A673 (cell line): ENCODE measurements at regions not wholly inside any gene's neighbourhood (a gene's known extent, or its start where the extent isn't known, plus 50 kb on each side); places are given as distances from the start of the nearest gene placed in this dataset.
A peak's percentile ranks its signal among the peaks of the same experiment; 100 is the strongest.

Source experiments
- BruUV-seq: library from RNA; stranded (reverse); fragments of 400-500 nt; replicated peaks from 2 replicates; lab custom pipeline; 2021; lab: Mats Ljungman, UMichigan
- CTCF ChIA-PET: fragments of 300-600 bp; sonication (Branson Sonifier 250); formaldehyde crosslinking; loops from one replicate; lab custom pipeline; 2022; ENCODE audit warnings: antibody characterized with exemption; lab: Charles Lee
- POLR2A ChIA-PET: fragments of 300-600 bp; sonication (Branson Sonifier 250); formaldehyde crosslinking; loops from one replicate; lab custom pipeline; 2022; ENCODE audit warnings: antibody characterized with exemption; ENCODE audit not compliant: low non-redundant PET; lab: Charles Lee
- DNase-seq: peaks from one replicate; pipeline ENCODE4 v3.0.0-alpha.2; 2015; ENCODE audit warnings: low spot score
- H3K27ac ChIP-seq: fragments of 200-600 bp; sonication (generic); 2 replicates; pipeline ENCODE4 v1.5.1; 2016; ENCODE audit warnings: mixed run types, low read depth, mild to moderate bottlenecking, mixed read lengths, antibody characterized with exemption, low read length; ENCODE audit not compliant: poor library complexity, severe bottlenecking
- H3K27me3 ChIP-seq: fragments of 200-600 bp; sonication (generic); replicated peaks from 2 replicates; pipeline ENCODE4 v1.6.1; 2017; ENCODE audit warnings: mixed run types, low read depth, mild to moderate bottlenecking, mixed read lengths, antibody characterized with exemption, low read length; ENCODE audit not compliant: insufficient read depth, poor library complexity
- H3K36me3 ChIP-seq: fragments of 200-600 bp; sonication (generic); 2 replicates; pipeline ENCODE4 v1.6.1; 2016; ENCODE audit warnings: mixed run types, mild to moderate bottlenecking, mixed read lengths, antibody characterized with exemption, low read length; ENCODE audit not compliant: insufficient read depth, poor library complexity, severe bottlenecking
- H3K4me1 ChIP-seq: fragments of 200-600 bp; sonication (generic); 2 replicates; pipeline ENCODE4 v1.6.1; 2017; ENCODE audit warnings: mixed run types, mild to moderate bottlenecking, mixed read lengths, antibody characterized with exemption, low read length; ENCODE audit not compliant: insufficient read depth, poor library complexity, severe bottlenecking
- H3K4me3 ChIP-seq: fragments of 200-600 bp; sonication (generic); 2 replicates; pipeline ENCODE4 v1.5.1; 2016; ENCODE audit warnings: low read depth, mixed run types, mild to moderate bottlenecking, mixed read lengths, low read length; ENCODE audit not compliant: poor library complexity, severe bottlenecking
- H3K9me3 ChIP-seq: fragments of 200-600 bp; sonication (generic); 2 replicates; pipeline ENCODE4 v1.6.1; 2016; ENCODE audit warnings: mixed run types, low read depth, mild to moderate bottlenecking, mixed read lengths, antibody characterized with exemption, low read length; ENCODE audit not compliant: poor library complexity, severe bottlenecking
- EZH2 ChIP-seq: fragments of 200-600 bp; sonication (generic); IDR thresholded peaks from 2 replicates; pipeline ENCODE4 v1.6.1; 2017; ENCODE audit warnings: borderline replicate concordance, low read depth, mild to moderate bottlenecking, mixed read lengths, antibody characterized with exemption, low read length; ENCODE audit not compliant: poor library complexity, severe bottlenecking
- intact Hi-C: fragments of 100-400 bp; cut with micrococcal nuclease; formaldehyde crosslinking; loops from one replicate; pipeline ENCODE4 v1.10.0; 2022; ENCODE audit not compliant: unreplicated experiment
- TF ChIP-seq, protein P1 (sequence below): fragments of 300-800, 200-600 bp; sonication (generic); conservative IDR thresholded peaks from 2 replicates; pipeline ENCODE4 v1.5.1; 2017; ENCODE audit warnings: low read depth, mild to moderate bottlenecking, antibody characterized with exemption, low read length, moderate library complexity, mixed read lengths

DNA sequence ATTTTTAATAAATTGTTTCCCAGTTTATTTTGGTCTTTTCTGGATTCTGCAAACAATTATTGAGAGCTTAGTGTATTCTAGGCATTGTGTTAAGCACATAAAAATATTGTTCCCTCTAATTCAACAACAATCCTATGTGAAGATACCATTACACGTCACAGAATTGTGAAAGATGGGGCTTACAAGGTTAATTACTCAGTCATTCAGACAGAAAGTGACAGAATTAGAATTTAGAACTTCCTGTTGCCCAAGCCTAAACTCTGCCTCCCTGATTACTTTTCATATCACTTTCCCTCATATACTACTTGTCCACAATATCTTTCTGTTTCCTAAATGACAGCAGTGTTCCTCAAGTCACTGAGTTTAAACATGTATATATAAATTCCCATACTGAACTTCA is 186.7 kb upstream of the VEGFC start:
- Histone ChIP-seq H3K36me3 (no peaks in the 10 kb centered on the region), H3K27ac (no peak overlapping the region), H3K27me3 (no peaks in the 10 kb centered on the region), H3K9me3 (no peaks in the 10 kb centered on the region), H3K4me1 (no peaks in the 10 kb centered on the region), H3K4me3 (no peak overlapping the region)
- TF ChIP-seq, protein P1, sequence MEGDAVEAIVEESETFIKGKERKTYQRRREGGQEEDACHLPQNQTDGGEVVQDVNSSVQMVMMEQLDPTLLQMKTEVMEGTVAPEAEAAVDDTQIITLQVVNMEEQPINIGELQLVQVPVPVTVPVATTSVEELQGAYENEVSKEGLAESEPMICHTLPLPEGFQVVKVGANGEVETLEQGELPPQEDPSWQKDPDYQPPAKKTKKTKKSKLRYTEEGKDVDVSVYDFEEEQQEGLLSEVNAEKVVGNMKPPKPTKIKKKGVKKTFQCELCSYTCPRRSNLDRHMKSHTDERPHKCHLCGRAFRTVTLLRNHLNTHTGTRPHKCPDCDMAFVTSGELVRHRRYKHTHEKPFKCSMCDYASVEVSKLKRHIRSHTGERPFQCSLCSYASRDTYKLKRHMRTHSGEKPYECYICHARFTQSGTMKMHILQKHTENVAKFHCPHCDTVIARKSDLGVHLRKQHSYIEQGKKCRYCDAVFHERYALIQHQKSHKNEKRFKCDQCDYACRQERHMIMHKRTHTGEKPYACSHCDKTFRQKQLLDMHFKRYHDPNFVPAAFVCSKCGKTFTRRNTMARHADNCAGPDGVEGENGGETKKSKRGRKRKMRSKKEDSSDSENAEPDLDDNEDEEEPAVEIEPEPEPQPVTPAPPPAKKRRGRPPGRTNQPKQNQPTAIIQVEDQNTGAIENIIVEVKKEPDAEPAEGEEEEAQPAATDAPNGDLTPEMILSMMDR: no peak
- no peak for TF ChIP-seq EZH2
- DNase-seq: peak; percentile 11
- intact Hi-C loops: no loop called here
- POLR2A ChIA-PET: no interaction called here
- CTCF ChIA-PET: no interaction called here
- BruUV-seq: no TSS peak

DNA sequence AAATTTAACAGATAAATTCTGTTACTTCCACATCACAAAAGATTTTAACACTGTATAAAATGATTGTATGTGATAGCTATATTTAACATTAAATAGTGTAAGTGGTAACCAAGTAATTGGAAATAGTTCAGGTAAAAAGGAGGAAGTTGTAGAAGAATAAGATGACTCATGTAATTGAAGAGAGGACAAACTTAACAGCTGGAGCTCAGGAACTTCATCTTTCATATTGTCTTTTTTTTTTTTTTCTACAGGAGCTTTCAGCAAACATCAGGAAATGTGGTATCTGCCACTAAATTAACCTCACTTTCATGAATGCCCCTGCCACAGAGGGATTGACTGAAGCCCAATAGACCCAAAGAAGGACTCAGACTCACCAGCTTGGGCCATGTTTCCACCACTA is 188.4 kb upstream of the VEGFC start:
- no TSS peak for BruUV-seq
- Histone ChIP-seq H3K4me3 (no peak overlapping the region), H3K27me3 (no peaks in the 10 kb centered on the region), H3K27ac (no peak overlapping the region), H3K36me3 (no peaks in the 10 kb centered on the region), H3K4me1 (no peaks in the 10 kb centered on the region), H3K9me3 (no peaks in the 10 kb centered on the region)
- intact Hi-C loops: no loop called here
- ChIA-PET POLR2A (no interaction called here), CTCF (no interaction called here)
- TF ChIP-seq, protein P1: no peak
- no peak for TF ChIP-seq EZH2
- DNase-seq: no peak

- H3K27me3 ChIP-seq: no peaks in the 10 kb centered on the region
- H3K36me3 ChIP-seq: no peaks in the 10 kb centered on the region
- intact Hi-C loops: no loop called here
- H3K9me3 ChIP-seq: no peaks in the 10 kb centered on the region
- no TSS peak for BruUV-seq
- ChIA-PET CTCF (no interaction called here), POLR2A (no interaction called here)
- no peak overlapping the region for H3K27ac ChIP-seq
- H3K4me3 ChIP-seq: no peak overlapping the region
- TF ChIP-seq, protein P1: no peak
- no peak for TF ChIP-seq EZH2
- no peak for DNase-seq
- no peaks in the 10 kb centered on the region for H3K4me1 ChIP-seq
Observed at GRCh38 chr4:176981551-176981950, 188.8 kb upstream of the VEGFC start.
